ENCODE measurements at regions not wholly inside any gene's neighbourhood (a gene's known extent, or its start where the extent isn't known, plus 50 kb on each side); places are given as distances from the start of the nearest gene placed in this dataset.

DNA sequence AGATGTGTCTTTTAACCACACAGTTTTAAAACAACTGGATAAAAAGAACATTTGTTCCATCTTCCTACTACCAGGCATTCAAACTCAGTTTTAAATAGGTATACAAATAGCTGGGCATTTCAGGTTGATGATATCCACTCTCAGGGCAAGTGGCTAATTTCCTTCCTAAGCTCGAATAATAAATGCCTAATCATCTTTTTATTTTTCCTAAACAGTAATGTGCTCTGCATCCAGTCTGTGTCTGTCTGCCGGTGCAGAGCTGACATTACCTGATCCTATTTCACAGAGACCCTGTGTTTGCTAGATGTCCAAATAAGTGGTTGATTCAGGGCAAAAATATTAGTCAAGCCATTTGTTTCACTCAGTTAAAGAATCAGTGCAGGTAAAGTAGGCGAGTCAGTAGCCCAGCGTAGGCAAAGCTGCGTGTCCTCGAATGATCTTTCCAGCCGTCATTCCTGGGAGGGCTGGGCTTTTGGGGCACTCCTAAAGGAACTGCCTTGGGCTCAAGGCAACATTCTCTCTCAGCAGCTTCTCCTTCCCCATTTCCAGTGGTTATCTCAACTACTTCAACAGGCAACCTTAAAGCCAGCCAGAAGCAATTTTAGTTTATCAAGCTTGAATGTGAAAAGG is 74.2 kb upstream of the BMP2 start:
- WGBS (ENCODE audit: extremely low coverage, insufficient read length, low lambda C conversion rate), result no CpG with 5 or more reads among the region's 7 CpGs
- no peak overlapping the region for H3K27ac ChIP-seq (ENCODE audit: insufficient read length, low read depth, low read length)
- H3K9me3 Mint-ChIP-seq, result peaks cover 0 to 2% of the 10 kb centered on the region in 2 experiments; a peak in 2 of 5 replicates

More for the DNA sequence above, 74.2 kb upstream of the BMP2 start:
- Histone ChIP-seq H4K20me1 (ENCODE audit: control insufficient read depth, insufficient read depth, insufficient read length) (no peaks in the 10 kb centered on the region), H2BK15ac (ENCODE audit: low read depth, low read length) (no peak overlapping the region), H2BK12ac (ENCODE audit: insufficient read length, low read depth, low read length) (no peak overlapping the region), H3T11ph (ENCODE audit: low read length) (no peak overlapping the region), H2AK5ac (ENCODE audit: insufficient read length, low read length) (no peak overlapping the region), H2AFZ (ENCODE audit: low read length) (no peak overlapping the region), H3K4ac (ENCODE audit: low read depth, low read length) (no peak overlapping the region), H3K79me2 (ENCODE audit: insufficient read depth, low read length) (no peaks in the 10 kb centered on the region), H3K56ac (ENCODE audit: insufficient read length, low read depth, low read length) (no peak overlapping the region), H3K4me2 (ENCODE audit: insufficient read depth, insufficient read length, low read length) (no peak overlapping the region), H3K18ac (ENCODE audit: insufficient read length, low read depth, low read length) (no peak overlapping the region), H3K23me2 (ENCODE audit: insufficient read length, low read depth, low read length, poor library complexity, severe bottlenecking) (no peaks in the 10 kb centered on the region), H4K8ac (replicated peaks; ENCODE audit: insufficient read length, low read depth, low read length) (no peak overlapping the region), H3K9me3 (ENCODE audit: control insufficient read depth, low read depth, low read length) (no peaks in the 10 kb centered on the region), H4K91ac (ENCODE audit: insufficient read length, low read depth, low read length) (no peak overlapping the region), H3K23ac (ENCODE audit: insufficient read length, low read depth, low read length) (no peak overlapping the region), H4K5ac (ENCODE audit: insufficient read length, low read depth, low read length) (no peak overlapping the region), H3K4me1 (ENCODE audit: insufficient read depth, low read length) (peaks cover 2% of the 10 kb centered on the region; the same call in 1 of the 2 replicates), H2BK20ac (ENCODE audit: low read depth, low read length, poor library complexity, severe bottlenecking) (no peak overlapping the region), H3K14ac (ENCODE audit: insufficient read depth, low read length) (no peak overlapping the region), H3K9ac (ENCODE audit: extremely low read depth, insufficient read length, low read length) (no peak overlapping the region), H2BK120ac (ENCODE audit: low read depth, low read length, poor library complexity, severe bottlenecking) (no peak overlapping the region), H3K79me1 (ENCODE audit: insufficient read depth, low read depth, low read length, poor library complexity, severe bottlenecking) (no peaks in the 10 kb centered on the region), H3K27me3 (ENCODE audit: insufficient read depth, low read length) (no peaks in the 10 kb centered on the region), H2BK5ac (ENCODE audit: insufficient read length, low read length) (no peak overlapping the region)
- Mint-ChIP-seq H3K4me3 (no peak overlapping the region), H3K27ac (no peak overlapping the region; a peak in 1 of 7 replicates), H3K27me3 (ENCODE audit: low read depth) (no peaks in the 10 kb centered on the region; the same call in 1 of the 2 replicates), H3K4me1 (peaks cover 11 to 17% of the 10 kb centered on the region in 2 experiments), H3K36me3 (ENCODE audit: insufficient read depth in 1 of 3, low read depth in 3 of 3) (no peaks in the 10 kb centered on the region; a peak in 1 of 7 replicates)
- no peak for DNase-seq
- TF ChIP-seq, protein P1, sequence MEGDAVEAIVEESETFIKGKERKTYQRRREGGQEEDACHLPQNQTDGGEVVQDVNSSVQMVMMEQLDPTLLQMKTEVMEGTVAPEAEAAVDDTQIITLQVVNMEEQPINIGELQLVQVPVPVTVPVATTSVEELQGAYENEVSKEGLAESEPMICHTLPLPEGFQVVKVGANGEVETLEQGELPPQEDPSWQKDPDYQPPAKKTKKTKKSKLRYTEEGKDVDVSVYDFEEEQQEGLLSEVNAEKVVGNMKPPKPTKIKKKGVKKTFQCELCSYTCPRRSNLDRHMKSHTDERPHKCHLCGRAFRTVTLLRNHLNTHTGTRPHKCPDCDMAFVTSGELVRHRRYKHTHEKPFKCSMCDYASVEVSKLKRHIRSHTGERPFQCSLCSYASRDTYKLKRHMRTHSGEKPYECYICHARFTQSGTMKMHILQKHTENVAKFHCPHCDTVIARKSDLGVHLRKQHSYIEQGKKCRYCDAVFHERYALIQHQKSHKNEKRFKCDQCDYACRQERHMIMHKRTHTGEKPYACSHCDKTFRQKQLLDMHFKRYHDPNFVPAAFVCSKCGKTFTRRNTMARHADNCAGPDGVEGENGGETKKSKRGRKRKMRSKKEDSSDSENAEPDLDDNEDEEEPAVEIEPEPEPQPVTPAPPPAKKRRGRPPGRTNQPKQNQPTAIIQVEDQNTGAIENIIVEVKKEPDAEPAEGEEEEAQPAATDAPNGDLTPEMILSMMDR (conservative IDR thresholded peaks at IDR 0.05), result no peak

Measured in H9 (cell line).